ENCODE measurements at regions not wholly inside any gene's neighbourhood (a gene's known extent, or its start where the extent isn't known, plus 50 kb on each side); places are given as distances from the start of the nearest gene placed in this dataset.

- H3K4me3 Mint-ChIP-seq = no peak overlapping the region
- POLR2A ChIA-PET = no interaction called here
- no peak overlapping the region for H3K27ac Mint-ChIP-seq
- peaks cover 3% of the 10 kb centered on the region for H3K9me3 Mint-ChIP-seq (ENCODE audit: low read depth)
- H3K4me1 Mint-ChIP-seq = no peaks in the 10 kb centered on the region
- intact Hi-C loops (cut with DNase I, micrococcal nuclease) = no loop called here
- H3K36me3 Mint-ChIP-seq (ENCODE audit: low read depth) = no peaks in the 10 kb centered on the region
- CTCF ChIA-PET = no interaction called here
- ATAC-seq = no peak
- no peaks in the 10 kb centered on the region for H3K27me3 Mint-ChIP-seq
- no peak for DNase-seq
Observed at GRCh38 chr21:22277341-22277740, 1279.1 kb downstream of the NCAM2 start.

- peaks cover 3% of the 10 kb centered on the region for H3K9me3 Mint-ChIP-seq (ENCODE audit: low read depth)
- H3K4me3 Mint-ChIP-seq = no peak overlapping the region
- no peak for DNase-seq
- H3K27me3 Mint-ChIP-seq = no peaks in the 10 kb centered on the region
- intact Hi-C loops (cut with DNase I, micrococcal nuclease) = no loop called here
- ATAC-seq = no peak
- H3K36me3 Mint-ChIP-seq (ENCODE audit: low read depth) = no peaks in the 10 kb centered on the region
- H3K4me1 Mint-ChIP-seq = no peaks in the 10 kb centered on the region
- POLR2A ChIA-PET = no interaction called here
- no peak overlapping the region for H3K27ac Mint-ChIP-seq
- CTCF ChIA-PET = no interaction called here
Observed at GRCh38 chr21:22278366-22278765, 1280.2 kb downstream of the NCAM2 start.

GRCh38 chr21:22280851-22281250 lies 1282.6 kb downstream of the NCAM2 start:
- ATAC-seq = no peak
- H3K9me3 Mint-ChIP-seq (ENCODE audit: low read depth) = no peaks in the 10 kb centered on the region
- ChIA-PET CTCF (interaction anchor here (1.2 kb wide), 1 partner anchor 25 kb away, joined by 3 read pairs; no protein-coding TSS in a partner anchor), POLR2A (no interaction called here)
- H3K36me3 Mint-ChIP-seq (ENCODE audit: low read depth) = no peaks in the 10 kb centered on the region
- DNase-seq = no peak
- intact Hi-C loops (cut with DNase I, micrococcal nuclease) = no loop called here
- H3K4me1 Mint-ChIP-seq = no peaks in the 10 kb centered on the region
- no peaks in the 10 kb centered on the region for H3K27me3 Mint-ChIP-seq
- H3K4me3 Mint-ChIP-seq = no peak overlapping the region
- no peak overlapping the region for H3K27ac Mint-ChIP-seq

- POLR2A ChIA-PET = no interaction called here
- H3K36me3 Mint-ChIP-seq (ENCODE audit: low read depth) = no peaks in the 10 kb centered on the region
- CTCF ChIA-PET = no interaction called here
- DNase-seq = no peak
- no peak overlapping the region for H3K4me3 Mint-ChIP-seq
- H3K4me1 Mint-ChIP-seq = no peaks in the 10 kb centered on the region
- intact Hi-C loops (cut with DNase I, micrococcal nuclease) = no loop called here
- peaks cover 7% of the 10 kb centered on the region for H3K9me3 Mint-ChIP-seq (ENCODE audit: low read depth)
- ATAC-seq = no peak
- H3K27ac Mint-ChIP-seq = no peak overlapping the region
- H3K27me3 Mint-ChIP-seq = no peaks in the 10 kb centered on the region
Observed at GRCh38 chr21:22288885-22289499, 1290.8 kb downstream of the NCAM2 start.

GRCh38 chr21:22292144-22292543 lies 1293.9 kb downstream of the NCAM2 start:
- Mint-ChIP-seq H3K27ac (no peak overlapping the region), H3K4me1 (peaks cover 13% of the 10 kb centered on the region), H3K9me3 (ENCODE audit: low read depth) (peaks cover 4% of the 10 kb centered on the region), H3K4me3 (no peak overlapping the region), H3K27me3 (no peaks in the 10 kb centered on the region), H3K36me3 (ENCODE audit: low read depth) (no peaks in the 10 kb centered on the region)
- ATAC-seq (no peak), DNase-seq (no peak)
- intact Hi-C loops (cut with DNase I, micrococcal nuclease) = no loop called here
- CTCF ChIA-PET = no interaction called here
- POLR2A ChIA-PET = no interaction called here

- H3K9me3 Mint-ChIP-seq (ENCODE audit: low read depth) = peaks cover 7% of the 10 kb centered on the region
- intact Hi-C loops (cut with DNase I, micrococcal nuclease) = no loop called here
- no peaks in the 10 kb centered on the region for H3K36me3 Mint-ChIP-seq (ENCODE audit: low read depth)
- ATAC-seq (no peak), DNase-seq (no peak)
- H3K27ac Mint-ChIP-seq = no peak overlapping the region
- H3K4me3 Mint-ChIP-seq = no peak overlapping the region
- POLR2A ChIA-PET = no interaction called here
- CTCF ChIA-PET = no interaction called here
- peaks cover 16% of the 10 kb centered on the region for H3K4me1 Mint-ChIP-seq
- H3K27me3 Mint-ChIP-seq = no peaks in the 10 kb centered on the region
Observed at GRCh38 chr21:22297575-22297974, 1299.4 kb downstream of the NCAM2 start.

GRCh38 chr21:22311741-22312462 lies 1313.7 kb downstream of the NCAM2 start:
- Mint-ChIP-seq H3K9me3 (ENCODE audit: low read depth) (peaks cover 7% of the 10 kb centered on the region), H3K4me1 (no peaks in the 10 kb centered on the region), H3K36me3 (ENCODE audit: low read depth) (no peaks in the 10 kb centered on the region), H3K27me3 (no peaks in the 10 kb centered on the region), H3K27ac (no peak overlapping the region), H3K4me3 (no peak overlapping the region)
- ChIA-PET POLR2A (no interaction called here), CTCF (no interaction called here)
- DNase-seq (no peak), ATAC-seq (no peak)
- intact Hi-C loops (cut with DNase I, micrococcal nuclease) = no loop called here

- CTCF ChIA-PET = no interaction called here
- intact Hi-C loops (cut with DNase I, micrococcal nuclease) = no loop called here
- Mint-ChIP-seq H3K4me1 (no peaks in the 10 kb centered on the region), H3K27ac (no peak overlapping the region), H3K36me3 (ENCODE audit: low read depth) (no peaks in the 10 kb centered on the region), H3K9me3 (ENCODE audit: low read depth) (peaks cover 7% of the 10 kb centered on the region), H3K4me3 (no peak overlapping the region), H3K27me3 (no peaks in the 10 kb centered on the region)
- no peak for ATAC-seq
- DNase-seq = no peak
- POLR2A ChIA-PET = no interaction called here
Observed at GRCh38 chr21:22314963-22315362, 1316.8 kb downstream of the NCAM2 start.

GRCh38 chr21:22319435-22319834 lies 1321.2 kb downstream of the NCAM2 start:
- ChIA-PET POLR2A (no interaction called here), CTCF (no interaction called here)
- Mint-ChIP-seq H3K4me3 (no peak overlapping the region), H3K4me1 (no peaks in the 10 kb centered on the region), H3K27ac (no peak overlapping the region), H3K36me3 (ENCODE audit: low read depth) (no peaks in the 10 kb centered on the region), H3K9me3 (ENCODE audit: low read depth) (peaks cover 5% of the 10 kb centered on the region), H3K27me3 (no peaks in the 10 kb centered on the region)
- intact Hi-C loops (cut with DNase I, micrococcal nuclease) = no loop called here
- DNase-seq (no peak), ATAC-seq (no peak)

GRCh38 chr21:22342889-22343288 lies 1344.7 kb downstream of the NCAM2 start:
- DNase-seq (no peak), ATAC-seq (no peak)
- Mint-ChIP-seq H3K36me3 (ENCODE audit: low read depth) (no peaks in the 10 kb centered on the region), H3K9me3 (ENCODE audit: low read depth) (no peaks in the 10 kb centered on the region), H3K27me3 (no peaks in the 10 kb centered on the region), H3K4me1 (peaks cover 5% of the 10 kb centered on the region), H3K27ac (no peak overlapping the region), H3K4me3 (no peak overlapping the region)
- POLR2A ChIA-PET = no interaction called here
- intact Hi-C loops (cut with DNase I, micrococcal nuclease) = no loop called here
- CTCF ChIA-PET = interaction anchor here (2.7 kb wide), 1 partner anchor 19 kb away, joined by 7 read pairs; no protein-coding TSS in a partner anchor

GRCh38 chr21:22343303-22343702 lies 1345.1 kb downstream of the NCAM2 start:
- H3K9me3 Mint-ChIP-seq (ENCODE audit: low read depth) = no peaks in the 10 kb centered on the region
- POLR2A ChIA-PET = no interaction called here
- no peak overlapping the region for H3K27ac Mint-ChIP-seq
- no peaks in the 10 kb centered on the region for H3K27me3 Mint-ChIP-seq
- peaks cover 5% of the 10 kb centered on the region for H3K4me1 Mint-ChIP-seq
- H3K4me3 Mint-ChIP-seq = no peak overlapping the region
- DNase-seq (no peak), ATAC-seq (no peak)
- intact Hi-C loops (cut with DNase I, micrococcal nuclease) = no loop called here
- H3K36me3 Mint-ChIP-seq (ENCODE audit: low read depth) = no peaks in the 10 kb centered on the region
- CTCF ChIA-PET = interaction anchor here (1.5 to 2.7 kb wide), 2 partner anchors 14 to 20 kb away, joined by 3 to 7 read pairs; no protein-coding TSS in a partner anchor

GRCh38 chr21:22343721-22344120 lies 1345.5 kb downstream of the NCAM2 start:
- ATAC-seq (no peak), DNase-seq (no peak)
- Mint-ChIP-seq H3K4me3 (no peak overlapping the region), H3K4me1 (peaks cover 5% of the 10 kb centered on the region), H3K27me3 (no peaks in the 10 kb centered on the region), H3K9me3 (ENCODE audit: low read depth) (no peaks in the 10 kb centered on the region), H3K27ac (no peak overlapping the region), H3K36me3 (ENCODE audit: low read depth) (no peaks in the 10 kb centered on the region)
- POLR2A ChIA-PET = no interaction called here
- CTCF ChIA-PET = interaction anchor here (1.5 kb wide), 1 partner anchor 13 kb away, joined by 3 read pairs; no protein-coding TSS in a partner anchor
- intact Hi-C loops (cut with DNase I, micrococcal nuclease) = no loop called here
